DMS53 (cell line): ENCODE measurements at regions not wholly inside any gene's neighbourhood (a gene's known extent, or its start where the extent isn't known, plus 50 kb on each side); places are given as distances from the start of the nearest gene placed in this dataset.
"Not testable (repeated sequence)": the region's sequence is repeated elsewhere in the genome, so short reads cannot be mapped to it uniquely, and the experiment has no call there.

ENCODE experiments used
- DNase-seq: peaks from one replicate; lab custom pipeline; 2025; lab: John Stamatoyannopoulos, UW

DNA sequence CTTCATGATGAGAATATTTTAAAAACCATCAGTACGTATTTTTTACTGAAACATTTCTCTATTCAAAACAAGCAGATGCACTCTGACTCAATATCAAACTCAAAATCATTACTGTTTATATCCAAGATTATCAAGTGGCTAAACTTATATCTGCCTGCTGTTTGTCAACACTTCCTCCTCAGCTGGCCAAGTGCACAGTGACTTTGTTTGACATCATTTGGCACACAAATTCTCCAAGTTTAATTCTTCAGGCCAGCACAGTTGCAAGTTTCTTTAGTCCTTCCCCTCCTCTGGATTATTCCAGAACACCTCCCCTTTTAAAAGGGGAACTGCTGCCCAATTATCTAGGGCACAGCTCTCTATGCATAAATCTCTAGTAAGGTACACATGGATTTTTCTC lies 346.6 kb downstream of the FSIP2 start:
- no peak for DNase-seq

DNA sequence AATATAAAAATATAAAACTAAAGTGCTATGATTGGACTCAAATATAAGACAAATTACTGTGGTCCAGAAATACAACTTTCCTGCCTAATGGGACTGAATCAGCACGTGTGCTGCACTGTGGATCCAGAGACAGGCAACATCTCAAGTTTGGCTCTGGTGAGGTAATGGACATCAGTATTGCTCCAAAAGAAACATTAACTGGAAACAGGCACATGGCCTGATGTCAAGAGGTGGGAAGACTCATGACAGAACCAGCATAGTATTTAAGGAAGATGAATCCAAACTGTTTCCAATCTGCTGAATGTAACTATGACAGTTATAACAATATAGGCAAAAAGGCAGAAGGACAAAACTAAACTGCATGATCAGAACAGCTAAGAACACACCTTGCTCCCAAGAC lies 354.6 kb downstream of the FSIP2 start:
- DNase-seq, result no peak

DNA sequence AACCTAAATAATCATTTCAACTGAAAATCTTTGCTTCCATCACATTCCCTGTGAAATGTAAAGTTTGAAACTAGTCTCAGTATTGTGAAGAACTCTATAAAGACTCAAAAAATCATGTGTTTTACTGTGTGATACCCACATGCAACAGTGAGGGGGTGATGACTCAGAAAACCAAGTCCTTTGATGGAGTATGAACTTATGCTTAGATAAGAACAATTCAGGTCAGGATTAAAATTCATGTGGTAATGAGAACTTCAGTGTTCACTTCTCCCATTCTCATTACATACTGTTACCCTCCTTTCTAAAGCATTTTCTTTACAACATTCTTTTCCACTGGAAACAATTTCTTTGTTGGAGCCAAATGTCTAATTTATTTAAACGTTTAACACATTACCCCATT lies 360.2 kb downstream of the FSIP2 start:
- DNase-seq, result no peak

DNA sequence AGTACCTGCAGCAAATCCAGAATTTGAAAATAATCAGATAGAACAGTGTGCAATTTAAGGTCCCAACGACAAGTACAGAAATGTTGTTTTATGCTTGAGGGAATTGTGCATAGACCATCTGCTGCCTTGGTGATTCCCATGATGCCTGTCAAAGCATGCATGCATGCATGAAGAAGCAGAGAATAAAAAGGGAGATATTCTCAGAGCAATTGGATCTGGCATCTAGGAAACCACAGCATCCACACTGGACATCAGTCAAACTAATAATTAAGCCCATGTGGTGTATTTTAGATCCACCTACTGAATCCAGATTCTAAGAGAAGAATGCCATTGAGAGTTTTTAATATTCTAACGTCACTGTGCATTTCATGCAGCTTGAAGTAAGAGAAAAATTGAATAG lies 361.2 kb downstream of the FSIP2 start:
- DNase-seq, result no peak

DNA sequence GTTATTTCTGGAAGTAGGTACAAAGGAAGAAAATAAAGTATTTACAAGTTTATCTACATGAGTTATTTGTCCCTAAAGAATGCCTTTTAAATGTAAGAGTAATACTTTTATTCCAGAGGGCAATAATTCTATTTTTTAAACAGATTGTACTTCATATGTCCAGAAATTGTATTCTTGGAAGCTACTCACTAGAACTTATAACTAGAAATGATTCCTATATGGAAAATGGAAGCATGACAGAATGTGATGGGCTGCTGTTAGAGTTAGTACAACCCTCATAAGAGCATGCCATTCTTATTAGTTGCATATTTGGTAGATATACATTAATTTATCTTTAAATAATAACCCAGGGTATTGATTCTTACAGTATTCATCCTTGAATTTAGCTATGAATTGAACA lies 362.0 kb downstream of the FSIP2 start:
- no peak for DNase-seq

DNA sequence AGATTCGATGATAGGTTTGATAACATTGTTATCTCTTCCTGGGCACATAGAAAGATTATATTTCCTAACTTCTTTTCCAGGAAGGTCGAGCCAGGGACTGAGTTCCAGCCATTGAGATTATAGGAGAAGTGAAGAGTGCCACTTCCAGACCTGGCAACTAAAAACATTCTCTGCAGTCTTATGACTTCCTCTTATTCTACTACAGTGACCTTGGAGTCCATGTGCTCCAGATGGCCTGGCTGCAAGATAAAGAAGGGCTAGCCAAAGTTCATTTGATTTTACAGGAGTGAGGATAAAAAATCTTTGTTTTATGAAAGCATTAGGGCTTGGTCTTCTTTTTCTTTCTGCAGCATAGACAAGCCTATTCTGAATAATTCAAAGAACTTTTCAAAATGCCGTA lies 363.0 kb downstream of the FSIP2 start:
- no peak for DNase-seq

DNA sequence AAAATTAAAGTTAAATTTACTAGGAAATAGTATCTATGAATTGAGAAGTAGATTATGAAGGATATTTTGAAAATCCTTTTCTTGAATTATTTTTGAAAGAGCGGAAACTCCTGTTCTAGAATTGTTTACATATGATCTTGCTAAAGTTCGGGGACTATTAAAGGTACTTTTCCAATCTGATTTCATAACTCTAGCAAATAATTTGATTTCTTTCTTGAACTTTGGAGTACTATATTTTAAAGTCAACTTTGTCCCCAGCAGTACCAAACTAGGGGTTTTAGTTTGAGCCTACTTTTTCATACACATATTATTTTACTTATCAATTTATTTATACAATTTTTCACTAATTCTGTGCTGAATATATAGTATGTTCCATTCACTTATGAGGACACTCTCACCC lies 364.7 kb downstream of the FSIP2 start:
- DNase-seq, result no peak

DNA sequence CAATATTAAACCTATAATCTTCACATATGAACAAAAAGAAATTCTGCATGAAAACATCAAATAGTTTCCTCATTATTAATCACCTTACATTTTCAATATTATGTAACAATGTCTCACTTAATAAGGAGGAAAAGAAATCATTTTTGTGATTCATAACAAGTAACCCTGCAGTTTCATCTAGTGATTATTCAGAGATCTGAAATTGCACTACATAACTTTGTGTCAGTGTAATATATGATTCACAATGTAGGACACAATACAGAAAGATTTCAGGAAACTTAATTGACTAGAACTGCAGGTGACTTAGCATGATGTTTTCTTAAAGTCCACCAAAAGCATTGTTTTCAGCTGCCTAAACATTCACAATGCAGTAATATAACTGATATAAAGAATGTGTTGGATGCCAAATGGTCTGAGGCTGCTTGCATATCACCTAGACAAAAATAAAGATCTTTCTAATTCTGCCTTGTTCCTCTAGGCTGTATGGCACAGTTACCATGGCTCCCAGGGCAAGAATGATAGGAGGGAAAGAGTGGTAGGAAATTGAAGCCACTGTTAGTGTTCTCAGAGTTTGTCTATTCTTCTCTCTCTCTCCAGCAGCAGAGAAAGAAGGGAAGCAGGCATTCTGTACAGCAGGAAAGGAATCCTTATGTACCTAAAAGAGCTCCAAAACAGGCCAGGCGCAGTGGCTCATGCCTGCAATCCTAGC lies 366.6 kb downstream of the FSIP2 start:
- DNase-seq, result no peak

DNA sequence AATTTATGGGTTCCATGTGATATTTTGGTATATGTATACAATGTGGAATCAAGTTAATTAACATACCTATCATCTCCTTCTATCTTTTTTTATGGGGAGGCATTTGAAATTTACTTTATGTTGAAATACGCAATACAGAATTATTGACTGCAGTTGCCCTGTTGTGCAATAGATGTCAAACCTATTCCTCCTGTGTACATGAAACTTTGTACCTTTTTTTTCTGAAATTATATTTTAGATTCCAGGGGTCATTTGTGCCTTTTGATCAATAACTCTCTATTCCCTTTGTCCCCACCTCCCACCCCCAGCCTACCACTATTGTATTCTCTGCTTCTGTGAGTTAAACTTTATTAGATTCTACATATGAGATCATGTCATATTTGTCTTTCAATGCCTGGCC lies 369.9 kb downstream of the FSIP2 start:
- DNase-seq, result no peak

DNA sequence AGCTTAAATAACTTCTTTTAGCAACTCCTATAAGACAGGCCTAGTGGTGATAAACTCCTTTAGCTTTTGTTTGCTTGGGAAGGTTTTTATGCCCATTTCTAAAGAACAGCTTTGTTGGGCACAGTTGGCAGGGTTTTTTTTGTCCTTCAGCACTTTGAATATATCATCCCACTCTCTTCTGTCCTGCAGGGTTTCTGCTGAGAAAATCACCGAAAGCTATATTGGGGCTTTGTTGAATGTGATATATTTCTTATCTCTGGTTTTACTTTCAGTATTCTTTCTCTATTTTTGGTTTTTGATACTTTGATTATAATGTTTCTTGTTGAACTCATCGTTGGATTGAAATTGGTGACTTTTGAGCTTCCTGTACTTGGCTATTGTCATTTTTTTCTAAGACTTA lies 372.8 kb upstream of the ZC3H15 start:
- no peak for DNase-seq

DNA sequence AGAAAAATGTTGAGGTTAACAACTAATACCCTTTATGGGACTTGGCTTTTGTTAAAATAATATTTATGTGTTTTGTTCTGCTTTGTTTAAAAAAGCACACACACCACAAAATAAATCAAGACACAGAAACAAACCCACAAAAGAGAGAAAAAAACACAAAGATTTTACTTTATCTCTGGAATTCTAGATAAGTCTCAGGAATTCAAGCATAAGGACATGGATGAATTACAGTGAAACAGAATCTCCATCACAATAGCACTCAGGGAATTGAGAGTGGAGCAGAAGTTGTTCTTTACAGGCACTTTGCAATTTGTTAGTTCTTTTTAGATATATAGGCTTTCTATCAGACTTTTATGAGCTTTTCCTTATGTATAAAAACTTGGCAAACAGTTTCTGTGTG lies 360.9 kb upstream of the ZC3H15 start:
- DNase-seq, result no peak

DNA sequence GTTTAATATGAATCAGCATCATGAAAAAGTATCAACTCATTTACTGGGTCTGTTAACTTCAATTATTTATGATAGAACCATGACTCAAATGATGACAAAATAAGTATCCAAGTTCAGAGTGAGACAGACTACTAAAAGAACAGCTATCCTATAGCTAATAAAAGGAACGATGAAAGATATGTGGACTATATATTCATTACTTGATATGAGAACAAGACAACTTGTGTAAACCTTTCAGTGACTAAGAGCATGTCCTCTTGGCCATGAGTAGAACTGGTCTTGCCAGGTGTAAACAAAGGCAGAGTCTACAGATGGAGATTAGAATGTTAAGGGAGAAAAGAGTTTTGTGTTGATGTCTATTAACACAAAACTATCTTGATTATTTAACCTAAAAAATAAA lies 360.4 kb upstream of the ZC3H15 start:
- DNase-seq, result peak; percentile 35

DNA sequence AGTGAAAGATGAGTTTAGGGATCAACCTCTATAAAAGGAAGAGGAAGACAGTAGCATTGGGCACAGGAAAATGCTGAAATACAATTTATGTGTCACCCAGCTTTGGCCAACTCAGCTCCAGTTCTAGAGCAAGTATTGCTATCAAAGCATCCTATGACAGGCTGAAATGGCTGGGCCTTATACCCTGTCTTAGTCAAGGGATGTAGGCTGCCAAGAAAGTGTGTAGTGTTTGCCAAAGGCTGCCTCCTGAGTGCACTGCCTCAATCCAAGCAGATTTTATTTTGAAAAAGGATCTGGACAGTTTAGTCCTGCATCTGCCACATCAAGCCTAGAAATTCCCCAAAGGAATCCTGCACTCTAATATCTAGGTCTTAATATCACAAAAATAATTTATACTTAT lies 359.9 kb upstream of the ZC3H15 start:
- no peak for DNase-seq

DNA sequence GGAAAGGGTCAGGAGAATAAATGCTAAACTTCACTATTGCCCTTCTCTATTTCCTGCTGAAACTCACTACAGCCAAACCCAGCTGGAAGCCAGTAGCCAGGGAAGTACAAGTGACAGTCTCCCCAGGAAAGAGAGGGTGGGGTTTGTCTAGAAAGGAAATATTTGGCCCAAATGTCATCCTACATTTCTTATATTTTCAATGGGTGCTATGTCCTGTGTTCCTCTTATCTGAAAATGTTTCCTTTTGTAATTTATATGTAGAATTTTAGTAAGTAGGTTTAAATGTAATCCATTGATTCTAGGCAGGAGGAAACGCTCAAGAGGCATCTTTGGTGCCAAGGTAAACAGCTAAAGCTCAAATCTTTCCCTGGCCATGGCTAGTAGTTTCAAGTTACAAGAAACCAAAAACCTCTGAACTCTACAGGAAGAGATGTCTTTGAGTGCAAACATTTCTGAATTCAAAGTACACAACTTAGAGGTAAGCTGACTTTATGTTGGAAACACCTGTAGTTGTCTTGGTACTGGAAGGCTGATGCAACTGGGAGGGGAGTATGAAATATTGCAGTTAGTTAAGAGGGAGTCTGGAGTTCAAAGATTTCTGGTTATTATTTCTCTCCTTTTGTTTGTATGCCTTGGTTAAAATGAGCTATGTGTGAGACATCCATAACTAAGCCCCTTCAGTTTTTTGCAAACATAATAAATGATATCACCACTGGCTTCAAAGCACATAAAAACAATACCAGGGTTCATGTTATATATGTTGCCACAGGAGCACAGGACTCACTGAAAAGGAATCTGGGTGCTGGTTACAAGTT lies 356.1 kb upstream of the ZC3H15 start:
- peak; percentile 92 for DNase-seq

DNA sequence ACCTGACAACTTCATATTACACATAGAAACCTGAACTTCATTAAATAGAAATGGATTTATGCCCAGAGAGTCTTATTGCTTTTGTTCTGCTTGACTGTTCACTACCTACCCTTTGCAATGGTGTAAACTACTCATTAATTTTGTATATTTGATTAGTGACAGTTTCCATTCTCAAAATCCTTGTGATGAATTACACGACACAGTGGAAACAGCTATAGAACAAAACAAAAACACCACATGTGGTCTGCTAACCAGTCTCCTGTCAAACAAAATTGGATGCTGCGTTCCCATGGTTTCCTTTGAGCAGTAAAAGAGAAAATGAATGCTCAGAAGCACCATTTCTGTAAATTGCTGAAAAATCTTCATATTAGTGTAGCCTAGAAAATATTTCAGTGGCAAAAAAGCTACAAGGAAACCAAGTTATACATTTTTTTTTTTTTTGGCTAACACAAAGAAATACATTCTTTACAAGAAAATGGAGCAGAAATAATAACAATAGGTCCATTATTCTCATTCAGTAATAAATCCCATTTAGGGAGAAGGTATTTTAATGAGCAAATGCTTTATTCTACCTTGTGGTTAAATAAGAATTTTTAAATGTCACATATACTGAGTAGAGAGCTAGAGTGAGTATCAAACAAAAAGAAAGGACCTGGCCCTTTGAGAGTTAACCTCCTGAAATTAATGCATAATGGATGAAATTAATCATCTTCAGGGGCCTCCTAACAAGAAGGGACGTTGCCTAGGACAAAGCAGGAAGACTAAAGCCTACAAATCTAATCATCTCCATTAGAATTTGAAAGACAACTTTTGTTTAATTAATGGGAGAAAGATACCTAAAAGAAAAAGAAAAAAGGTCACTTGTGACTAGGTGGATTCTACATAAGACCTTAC lies 355.1 kb upstream of the ZC3H15 start:
- peak; percentile 43 for DNase-seq

DNA sequence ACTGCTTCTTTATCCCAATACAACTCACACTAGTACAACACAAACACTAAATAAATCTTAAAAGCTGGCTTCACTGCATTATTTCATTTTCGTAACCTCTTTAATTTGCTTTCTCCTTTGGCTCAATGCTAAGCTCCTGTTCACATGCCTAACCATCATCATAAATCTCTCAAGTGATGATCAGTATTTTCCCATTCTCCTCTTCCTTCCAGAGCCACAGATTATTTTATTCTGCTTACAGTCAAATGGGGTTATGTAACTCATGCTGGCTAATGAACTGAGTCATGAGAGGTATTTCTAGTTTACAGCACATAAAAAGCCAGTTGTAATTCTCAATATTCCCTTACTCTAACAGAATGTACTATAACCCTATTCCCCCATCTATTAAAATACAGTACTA lies 350.4 kb upstream of the ZC3H15 start:
- no peak for DNase-seq

DNA sequence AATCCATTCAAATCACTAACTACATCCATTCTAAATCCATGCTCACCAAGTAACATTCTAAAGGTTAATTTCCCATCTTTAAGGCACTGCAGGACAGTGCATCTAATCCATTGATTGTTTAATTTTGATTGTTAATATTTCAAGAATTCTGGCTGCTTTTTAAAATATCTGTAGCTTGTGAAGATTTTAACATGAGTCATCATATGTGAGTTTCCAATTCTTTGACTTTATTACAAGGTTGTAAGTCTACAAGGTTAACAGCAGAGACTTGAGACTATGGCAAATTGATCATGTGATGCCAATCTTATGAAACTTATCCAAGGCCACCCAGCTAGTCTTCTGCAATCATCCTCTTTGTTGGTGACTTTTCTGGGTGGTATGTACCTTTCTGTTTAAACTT lies 349.2 kb upstream of the ZC3H15 start:
- no peak for DNase-seq

DNA sequence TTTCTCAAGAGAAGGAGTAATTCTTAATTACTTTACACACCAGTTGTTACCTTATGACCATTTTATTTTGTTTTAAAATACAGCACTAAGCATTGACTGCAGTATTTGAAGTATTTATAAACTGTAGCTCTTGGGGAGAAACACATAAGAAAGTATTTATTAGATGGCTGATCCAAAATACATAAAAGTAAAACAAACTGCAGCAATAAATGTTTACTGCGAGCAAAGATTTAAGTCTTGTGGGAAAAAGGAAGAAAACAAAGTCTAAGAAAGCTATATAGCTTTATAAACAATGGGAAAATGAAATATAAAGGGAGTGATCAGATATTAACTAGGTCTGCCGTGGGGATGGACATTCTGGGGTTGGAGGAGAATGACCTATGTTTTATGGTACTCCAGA lies 347.2 kb upstream of the ZC3H15 start:
- DNase-seq, result no peak

DNA sequence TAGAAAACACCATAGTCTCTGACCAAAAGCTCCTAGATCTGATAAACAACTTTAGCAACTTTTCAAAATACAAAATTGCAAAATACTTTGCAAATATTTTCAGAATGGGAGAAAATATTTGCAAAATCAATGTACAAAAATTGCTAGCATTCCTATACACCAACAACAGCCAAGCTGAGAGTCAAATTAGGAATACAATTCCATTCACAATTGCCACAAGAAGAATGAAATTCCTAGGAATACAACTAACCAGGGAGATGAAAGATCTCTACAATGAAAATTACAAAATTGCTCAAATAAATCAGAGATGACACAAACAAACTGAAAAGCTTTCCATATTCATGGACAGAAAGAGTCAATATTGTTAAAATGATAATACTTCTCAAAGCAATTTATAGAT lies 327.0 kb upstream of the ZC3H15 start:
- no peak for DNase-seq

DNA sequence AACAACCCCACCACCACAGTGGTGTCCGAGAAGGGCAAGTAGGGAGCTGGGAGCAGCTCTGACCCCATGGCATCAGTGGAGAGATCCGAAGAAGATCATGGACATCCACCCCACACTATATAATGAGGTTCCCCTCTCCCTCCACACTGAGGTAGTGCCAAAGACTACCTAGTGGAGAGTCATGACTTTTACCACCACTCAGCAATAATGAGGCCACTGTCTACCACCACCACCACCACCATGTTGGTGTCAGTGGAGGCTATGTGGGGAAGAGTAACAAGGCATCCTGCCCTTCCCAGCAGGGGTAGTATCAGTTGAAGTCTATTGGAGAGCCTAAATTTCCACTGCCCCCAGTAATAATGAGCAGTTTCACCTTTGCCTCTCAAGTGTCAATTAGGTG lies 321.7 kb upstream of the ZC3H15 start:
- DNase-seq, result no peak

DNA sequence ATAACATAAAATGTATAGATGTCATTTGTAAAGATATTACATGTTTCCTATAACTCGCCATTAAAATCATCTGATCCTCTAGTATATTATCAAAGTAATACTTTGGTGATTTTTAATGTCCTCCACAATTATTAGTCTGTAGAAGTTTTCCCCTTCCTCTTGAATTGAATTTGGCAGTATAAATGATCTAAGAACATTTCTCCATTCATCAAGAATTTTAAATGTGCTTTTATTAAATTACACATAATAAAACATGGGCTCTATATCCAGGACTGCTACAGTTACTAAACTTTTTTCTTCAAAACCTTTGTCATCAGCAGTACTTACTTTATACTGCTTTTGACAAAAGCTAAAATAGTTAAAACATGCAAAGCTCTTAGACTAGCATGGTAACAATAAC lies 315.4 kb upstream of the ZC3H15 start:
- no peak for DNase-seq

DNA sequence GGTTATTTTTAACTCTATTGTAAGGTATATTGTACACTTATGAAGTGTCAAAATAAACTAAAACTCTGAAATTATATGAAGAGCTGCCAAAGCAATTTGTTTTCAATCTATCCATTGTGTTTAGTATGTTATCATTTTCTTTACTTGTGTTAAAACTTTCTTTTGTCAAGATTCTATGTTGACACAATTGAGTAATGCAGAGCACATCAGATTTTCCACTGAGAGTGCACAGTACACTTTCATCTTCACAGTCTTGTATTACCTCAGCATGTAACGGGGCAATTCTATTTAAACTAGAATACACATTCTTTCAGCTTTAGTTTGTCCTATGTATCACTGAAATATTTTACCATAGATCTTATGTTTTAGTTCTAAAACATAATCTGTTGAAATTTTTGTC lies 304.4 kb upstream of the ZC3H15 start:
- no peak for DNase-seq

DNA sequence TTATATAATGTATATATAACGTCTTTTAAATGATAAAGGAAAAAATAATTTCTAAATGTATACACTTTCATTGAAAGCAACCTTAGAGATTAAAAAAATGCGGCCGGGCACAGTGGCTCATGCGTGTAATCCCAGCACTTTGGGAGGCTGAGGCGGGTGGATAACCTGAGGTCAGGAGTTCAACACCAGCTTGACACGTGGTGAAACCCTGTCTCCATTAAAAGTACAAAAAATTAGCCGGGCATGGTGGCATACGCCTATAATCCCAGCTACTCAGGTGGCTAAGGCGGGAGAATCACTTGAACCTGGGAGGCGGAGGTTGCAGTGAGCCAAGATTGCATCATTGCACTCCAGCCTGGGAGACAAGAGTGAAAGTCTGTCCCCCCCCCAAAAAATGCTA lies 303.7 kb upstream of the ZC3H15 start:
- not testable (repeated sequence) for DNase-seq
